HepG2 (cell line): ENCODE measurements at regions not wholly inside any gene's neighbourhood (a gene's known extent, or its start where the extent isn't known, plus 50 kb on each side); places are given as distances from the start of the nearest gene placed in this dataset.

Experiments used
- ELF4 ChIP-seq: sonication (generic); formaldehyde crosslinking; IDR thresholded peaks from 2 replicates; pipeline ENCODE4 v1.5.0; 2020; ENCODE audit warnings: missing genetic modification reagents, mild to moderate bottlenecking, moderate library complexity, borderline replicate concordance
- ZNF674 ChIP-seq: sonication (generic); formaldehyde crosslinking; IDR thresholded peaks from 2 replicates; pipeline ENCODE4 v1.5.0; 2020; ENCODE audit warnings: low read depth, mild to moderate bottlenecking, missing genetic modification reagents
- TF ChIP-seq, protein P1 (sequence below): sonication (generic); IDR thresholded peaks from 2 replicates; pipeline ENCODE4 v1.6.1; 2016; ENCODE audit warnings: low read depth, borderline replicate concordance

GRCh38 chr21:39095681-39096080, 87.6 kb downstream of the PSMG1 start:
- TF ChIP-seq ZNF674 (CRISPR knock-in tag) (no peak), ELF4 (CRISPR knock-in tag) (no peak)
- TF ChIP-seq, protein P1, sequence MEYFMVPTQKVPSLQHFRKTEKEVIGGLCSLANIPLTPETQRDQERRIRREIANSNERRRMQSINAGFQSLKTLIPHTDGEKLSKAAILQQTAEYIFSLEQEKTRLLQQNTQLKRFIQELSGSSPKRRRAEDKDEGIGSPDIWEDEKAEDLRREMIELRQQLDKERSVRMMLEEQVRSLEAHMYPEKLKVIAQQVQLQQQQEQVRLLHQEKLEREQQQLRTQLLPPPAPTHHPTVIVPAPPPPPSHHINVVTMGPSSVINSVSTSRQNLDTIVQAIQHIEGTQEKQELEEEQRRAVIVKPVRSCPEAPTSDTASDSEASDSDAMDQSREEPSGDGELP: no peak
